ENCODE measurements at regions not wholly inside any gene's neighbourhood (a gene's known extent, or its start where the extent isn't known, plus 50 kb on each side); places are given as distances from the start of the nearest gene placed in this dataset.
"Not testable (repeated sequence)": the region's sequence is repeated elsewhere in the genome, so short reads cannot be mapped to it uniquely, and the experiment has no call there.

- TF ChIP-seq, protein P1, sequence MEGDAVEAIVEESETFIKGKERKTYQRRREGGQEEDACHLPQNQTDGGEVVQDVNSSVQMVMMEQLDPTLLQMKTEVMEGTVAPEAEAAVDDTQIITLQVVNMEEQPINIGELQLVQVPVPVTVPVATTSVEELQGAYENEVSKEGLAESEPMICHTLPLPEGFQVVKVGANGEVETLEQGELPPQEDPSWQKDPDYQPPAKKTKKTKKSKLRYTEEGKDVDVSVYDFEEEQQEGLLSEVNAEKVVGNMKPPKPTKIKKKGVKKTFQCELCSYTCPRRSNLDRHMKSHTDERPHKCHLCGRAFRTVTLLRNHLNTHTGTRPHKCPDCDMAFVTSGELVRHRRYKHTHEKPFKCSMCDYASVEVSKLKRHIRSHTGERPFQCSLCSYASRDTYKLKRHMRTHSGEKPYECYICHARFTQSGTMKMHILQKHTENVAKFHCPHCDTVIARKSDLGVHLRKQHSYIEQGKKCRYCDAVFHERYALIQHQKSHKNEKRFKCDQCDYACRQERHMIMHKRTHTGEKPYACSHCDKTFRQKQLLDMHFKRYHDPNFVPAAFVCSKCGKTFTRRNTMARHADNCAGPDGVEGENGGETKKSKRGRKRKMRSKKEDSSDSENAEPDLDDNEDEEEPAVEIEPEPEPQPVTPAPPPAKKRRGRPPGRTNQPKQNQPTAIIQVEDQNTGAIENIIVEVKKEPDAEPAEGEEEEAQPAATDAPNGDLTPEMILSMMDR (IDR thresholded peaks at IDR 0.05; ENCODE audit: extremely low read depth, insufficient read depth, missing control alignments) = no peak
- DNase-seq (ENCODE audit: low spot score) = no peak
- in situ Hi-C loops (cut with MboI; ENCODE audit: low pct_unique_long_range_greater_than_20kb, low sequenced_read_pairs, unreplicated experiment) = no loop called here
These were observed 727.2 kb downstream of the C4orf33 start for GRCh38 chr4:129823105-129823504.

- TF ChIP-seq, protein P1 (IDR thresholded peaks at IDR 0.05; ENCODE audit: extremely low read depth, insufficient read depth, missing control alignments) = no peak
- in situ Hi-C loops (cut with MboI; ENCODE audit: low pct_unique_long_range_greater_than_20kb, low sequenced_read_pairs, unreplicated experiment) = no loop called here
- no peak for DNase-seq (ENCODE audit: low spot score)
These were observed 733.4 kb downstream of the C4orf33 start for GRCh38 chr4:129829373-129829772.

DNA sequence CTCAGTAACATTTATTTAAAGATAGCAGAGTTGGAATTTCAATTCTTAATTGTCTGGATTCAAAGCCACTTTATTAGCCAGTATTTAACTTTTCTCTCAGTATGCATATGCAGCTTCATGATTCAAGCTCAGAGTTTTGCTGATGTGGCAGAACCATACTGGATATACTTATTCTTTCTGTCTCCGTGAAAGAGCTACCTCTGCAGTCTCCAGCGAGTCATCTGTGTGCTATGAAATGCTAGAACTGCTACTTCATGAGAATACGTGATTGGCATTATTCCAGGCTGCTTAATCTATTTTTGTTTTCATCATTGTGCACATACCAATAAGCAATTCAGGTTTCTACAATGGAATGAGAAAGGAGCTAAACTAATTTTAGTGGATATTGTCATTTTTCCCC is 743.7 kb downstream of the C4orf33 start:
- DNase-seq (ENCODE audit: low spot score) = no peak
- TF ChIP-seq, protein P1 (IDR thresholded peaks at IDR 0.05; ENCODE audit: extremely low read depth, insufficient read depth, missing control alignments) = no peak
- in situ Hi-C loops (cut with MboI; ENCODE audit: low pct_unique_long_range_greater_than_20kb, low sequenced_read_pairs, unreplicated experiment) = no loop called here

GRCh38 chr4:129842096-129842495 is 746.1 kb downstream of the C4orf33 start:
- TF ChIP-seq, protein P1 (IDR thresholded peaks at IDR 0.05; ENCODE audit: extremely low read depth, insufficient read depth, missing control alignments) = no peak
- DNase-seq (ENCODE audit: low spot score) = no peak
- in situ Hi-C loops (cut with MboI; ENCODE audit: low pct_unique_long_range_greater_than_20kb, low sequenced_read_pairs, unreplicated experiment) = no loop called here

DNA sequence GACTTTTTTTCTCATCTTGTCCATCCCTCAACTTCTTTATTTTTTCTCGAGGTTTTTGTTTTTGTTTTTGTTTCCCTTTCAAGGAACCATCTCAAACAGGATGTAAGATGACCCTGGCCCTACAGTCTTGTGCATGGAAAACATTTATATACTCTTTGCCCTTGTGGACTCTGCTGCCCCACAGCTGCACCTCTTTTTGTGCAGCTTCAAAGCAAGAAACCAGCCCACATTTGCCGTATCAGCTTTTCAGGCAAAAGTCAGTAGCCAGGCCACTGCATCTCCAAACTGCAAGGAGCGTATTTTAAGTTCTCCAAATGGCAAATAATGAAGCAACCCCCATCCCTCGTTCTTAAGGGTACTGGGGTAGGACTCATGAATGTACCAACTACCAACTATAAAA is 756.5 kb downstream of the C4orf33 start:
- TF ChIP-seq, protein P1 (IDR thresholded peaks at IDR 0.05; ENCODE audit: extremely low read depth, insufficient read depth, missing control alignments) = no peak
- in situ Hi-C loops (cut with MboI; ENCODE audit: low pct_unique_long_range_greater_than_20kb, low sequenced_read_pairs, unreplicated experiment) = no loop called here
- no peak for DNase-seq (ENCODE audit: low spot score)

DNA sequence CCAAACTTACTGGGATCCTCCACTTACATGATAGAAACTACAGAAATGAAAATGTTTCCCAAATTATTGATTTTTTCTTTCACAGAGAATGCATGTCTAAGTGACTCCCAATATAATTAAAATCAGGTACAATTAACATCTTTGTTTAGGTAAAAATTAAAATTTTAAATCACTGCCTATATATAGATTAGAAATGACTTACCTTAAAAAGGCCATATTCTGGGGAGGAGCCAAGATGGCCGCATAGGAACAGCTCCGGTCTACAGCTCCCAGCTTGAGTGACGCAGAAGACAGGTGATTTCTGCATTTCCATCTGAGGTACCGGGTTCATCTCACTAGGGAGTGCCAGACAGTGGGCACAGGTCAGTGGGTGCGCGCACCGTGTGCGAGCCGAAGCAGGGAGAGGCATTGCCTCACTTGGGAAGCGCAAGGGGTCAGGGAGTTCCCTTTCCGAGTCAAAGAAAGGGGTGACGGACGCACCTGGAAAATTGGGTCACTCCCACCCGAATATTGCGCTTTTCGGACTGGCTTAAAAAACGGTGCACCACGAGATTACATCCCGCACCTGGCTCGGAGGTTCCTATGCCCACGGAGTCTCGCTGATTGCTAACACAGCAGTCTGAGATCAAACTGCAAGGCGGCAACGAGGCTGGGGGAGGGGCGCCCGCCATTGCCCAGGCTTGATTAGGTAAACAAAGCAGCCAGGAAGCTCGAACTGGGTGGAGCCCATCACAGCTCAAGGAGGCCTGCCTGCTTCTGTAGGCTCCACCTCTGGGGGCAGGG is 757.9 kb downstream of the C4orf33 start:
- DNase-seq (ENCODE audit: low spot score); in situ Hi-C loops (cut with MboI; ENCODE audit: low pct_unique_long_range_greater_than_20kb, low sequenced_read_pairs, unreplicated experiment): not testable (repeated sequence)

DNA sequence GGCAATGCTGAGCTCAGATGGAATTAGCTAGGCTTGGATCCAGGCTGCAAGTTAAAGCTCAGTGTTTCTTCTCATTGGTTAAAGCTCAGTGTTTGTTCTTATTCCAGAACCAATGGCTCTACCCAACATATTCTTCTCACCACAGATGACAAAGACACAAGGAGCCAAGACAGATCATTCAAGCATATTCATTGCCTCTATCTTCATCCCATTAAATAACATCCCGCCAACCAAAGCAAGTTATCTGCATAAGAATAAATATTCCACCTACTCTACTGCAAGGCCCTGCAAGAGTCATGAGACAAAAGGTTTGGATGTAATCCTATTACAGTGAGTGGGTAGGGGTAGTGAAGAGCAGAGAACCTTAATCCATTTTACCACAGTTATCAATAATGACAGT is 766.5 kb downstream of the C4orf33 start:
- in situ Hi-C loops (cut with MboI; ENCODE audit: low pct_unique_long_range_greater_than_20kb, low sequenced_read_pairs, unreplicated experiment) = no loop called here

More for the DNA sequence above, 766.5 kb downstream of the C4orf33 start:
- DNase-seq (ENCODE audit: low spot score) = no peak
- TF ChIP-seq, protein P1 (IDR thresholded peaks at IDR 0.05; ENCODE audit: extremely low read depth, insufficient read depth, missing control alignments) = no peak

All from GM13977 (cell line).